ENCODE measurements at regions not wholly inside any gene's neighbourhood (a gene's known extent, or its start where the extent isn't known, plus 50 kb on each side); places are given as distances from the start of the nearest gene placed in this dataset.

DNA sequence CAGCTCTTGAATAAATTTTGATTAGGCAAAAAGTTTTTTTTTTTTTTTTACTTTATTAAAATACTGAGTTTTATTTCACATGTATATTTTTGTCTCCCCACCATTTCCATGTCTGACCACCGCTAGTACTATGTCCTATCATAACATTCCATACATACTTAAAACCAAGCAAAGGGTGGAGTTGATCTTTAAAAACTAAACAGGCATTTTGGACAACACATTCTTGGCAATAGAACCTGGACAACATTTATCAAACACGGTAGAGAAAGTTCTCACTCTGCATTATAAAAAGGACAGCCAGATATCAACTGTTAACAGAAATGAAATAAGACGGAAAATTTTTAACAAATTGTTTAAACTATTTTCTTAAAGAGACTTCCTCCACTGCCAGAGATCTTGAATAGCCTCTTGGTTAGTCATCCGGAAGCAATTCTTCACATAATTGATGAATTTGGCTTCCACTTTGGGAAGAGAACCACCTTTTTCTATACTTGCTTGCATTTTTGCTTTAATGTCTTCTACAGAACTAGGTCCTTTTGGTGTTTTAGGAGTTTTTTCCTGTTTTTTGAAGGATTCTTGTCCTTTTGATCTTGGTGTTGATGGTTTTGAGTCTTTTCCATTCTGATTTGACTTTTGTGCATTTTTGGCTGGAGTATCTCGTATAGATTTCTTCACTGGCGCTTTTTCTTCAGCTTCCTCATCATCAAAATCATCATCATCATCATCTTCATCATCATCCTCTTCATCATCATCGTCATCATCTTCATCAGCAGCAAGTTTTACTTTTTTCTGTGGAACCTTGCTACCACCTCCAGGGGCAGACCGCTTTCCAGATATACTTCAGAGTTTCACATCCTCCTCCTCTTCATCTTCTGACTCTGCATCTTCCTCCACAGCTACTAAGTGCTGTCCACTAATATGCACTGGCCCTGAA, 58.7 kb downstream of the POU5F2 start:
- peak; percentile 8 for DNase-seq (ENCODE audit: low read depth)

DNA sequence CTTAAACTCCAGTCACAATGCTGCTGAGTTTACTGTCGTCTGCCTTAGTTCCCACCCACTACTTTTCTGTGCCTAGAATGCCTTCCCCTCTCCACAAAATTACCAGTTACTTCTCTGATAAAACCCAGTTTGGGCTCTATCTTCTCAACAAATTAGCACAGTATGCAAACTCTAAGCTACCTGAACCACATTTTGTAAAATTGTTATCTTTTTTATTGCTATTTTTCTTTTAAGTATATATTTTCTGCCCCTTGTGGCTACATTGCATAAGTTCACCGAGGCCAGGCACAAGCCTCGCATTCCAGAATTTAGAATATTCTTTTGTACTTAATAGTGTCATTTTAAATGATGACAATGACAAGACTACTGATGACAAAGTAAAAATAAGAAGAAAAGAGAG, 60.0 kb downstream of the POU5F2 start:
- no peak for DNase-seq (ENCODE audit: low read depth)

DNA sequence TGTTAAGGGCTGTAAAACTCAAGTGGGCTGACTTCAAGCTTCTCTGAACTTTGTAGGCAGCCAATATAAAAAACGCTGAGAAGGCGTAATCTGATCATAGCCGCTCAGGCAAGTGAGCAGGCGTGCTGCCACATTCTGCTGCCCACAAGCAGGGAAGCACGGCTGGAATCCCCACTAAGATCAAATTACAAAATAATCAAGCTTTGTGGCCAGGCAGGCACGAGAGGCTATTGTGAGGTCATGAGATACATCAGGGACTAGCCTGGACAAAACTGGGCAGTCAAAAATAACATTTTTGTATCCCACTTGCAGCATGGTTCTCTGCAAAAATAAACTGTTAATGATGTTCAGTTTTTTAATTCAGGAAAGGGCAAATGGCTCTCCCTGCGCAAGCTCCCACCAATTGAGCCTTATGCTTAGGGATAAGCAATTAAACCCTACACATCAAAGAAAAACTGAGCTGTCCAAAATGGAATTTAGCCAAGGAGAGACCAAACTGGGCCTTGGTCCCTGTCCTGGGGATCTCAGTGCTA, 64.0 kb downstream of the POU5F2 start:
- peak; percentile 96 for DNase-seq (ENCODE audit: low read depth)

DNA sequence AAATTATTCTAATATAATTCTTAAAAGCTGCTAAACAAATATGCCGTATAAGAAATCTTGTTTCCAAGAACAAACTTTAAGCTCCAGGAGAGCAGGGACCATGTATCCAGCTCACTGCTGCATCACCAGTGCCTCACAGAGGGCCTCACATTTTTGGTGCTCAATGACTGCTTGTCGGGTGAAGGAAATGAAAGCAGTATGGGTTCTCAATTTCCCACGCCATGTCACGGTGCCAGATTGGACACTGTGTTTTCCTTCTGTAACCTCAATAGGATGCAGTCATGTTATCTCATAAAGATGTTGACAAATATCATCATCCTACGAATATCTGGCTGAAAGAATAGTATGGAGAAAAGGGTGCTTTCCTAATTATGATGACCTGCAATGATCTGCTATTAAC, 64.7 kb downstream of the POU5F2 start:
- no peak for DNase-seq (ENCODE audit: low read depth)

DNA sequence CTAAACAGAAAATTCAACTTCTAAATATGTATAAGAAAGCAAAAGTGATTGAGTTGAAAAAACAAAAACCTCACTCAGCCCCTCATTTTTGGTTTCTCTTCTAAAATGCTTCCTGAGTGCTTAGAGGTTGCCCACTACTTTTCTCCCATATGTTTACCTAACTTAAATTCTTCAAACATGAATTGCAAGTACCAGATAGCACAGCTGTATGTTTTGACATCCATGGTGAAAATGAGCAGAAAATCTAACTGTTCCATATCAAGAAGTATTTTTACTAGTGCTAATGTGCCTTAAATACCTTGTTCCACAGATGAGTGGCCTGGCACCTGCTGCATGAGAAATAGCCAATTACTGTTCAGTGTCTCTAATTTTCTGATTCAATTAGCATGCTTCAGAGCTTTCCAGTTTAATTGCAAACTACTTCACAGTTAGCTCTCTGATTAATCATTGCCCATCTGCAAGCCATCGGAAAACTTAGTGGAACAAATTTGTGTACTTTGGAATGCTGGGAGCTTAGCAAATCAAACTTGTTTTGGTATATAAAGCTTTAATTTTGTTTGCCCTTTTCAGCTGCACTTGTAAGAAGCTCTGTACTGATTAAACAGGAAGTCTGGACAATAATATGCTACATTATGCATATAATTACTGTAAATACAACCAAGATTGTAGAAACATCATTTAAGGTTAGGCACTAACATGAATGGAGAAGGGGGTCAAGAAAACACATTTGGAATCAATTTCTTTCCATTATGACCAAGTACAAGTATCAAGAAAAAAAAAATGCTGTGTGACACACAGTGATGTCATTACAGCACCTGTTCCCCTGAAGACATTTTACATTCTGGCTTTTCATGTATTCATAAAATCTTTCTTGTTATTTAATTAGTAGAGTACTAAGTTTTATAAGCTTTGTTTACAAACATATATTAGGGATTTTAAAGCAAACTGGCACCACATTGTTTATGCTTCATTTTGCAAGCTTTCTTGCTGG, 65.6 kb downstream of the POU5F2 start:
- no peak for DNase-seq (ENCODE audit: low read depth)

DNA sequence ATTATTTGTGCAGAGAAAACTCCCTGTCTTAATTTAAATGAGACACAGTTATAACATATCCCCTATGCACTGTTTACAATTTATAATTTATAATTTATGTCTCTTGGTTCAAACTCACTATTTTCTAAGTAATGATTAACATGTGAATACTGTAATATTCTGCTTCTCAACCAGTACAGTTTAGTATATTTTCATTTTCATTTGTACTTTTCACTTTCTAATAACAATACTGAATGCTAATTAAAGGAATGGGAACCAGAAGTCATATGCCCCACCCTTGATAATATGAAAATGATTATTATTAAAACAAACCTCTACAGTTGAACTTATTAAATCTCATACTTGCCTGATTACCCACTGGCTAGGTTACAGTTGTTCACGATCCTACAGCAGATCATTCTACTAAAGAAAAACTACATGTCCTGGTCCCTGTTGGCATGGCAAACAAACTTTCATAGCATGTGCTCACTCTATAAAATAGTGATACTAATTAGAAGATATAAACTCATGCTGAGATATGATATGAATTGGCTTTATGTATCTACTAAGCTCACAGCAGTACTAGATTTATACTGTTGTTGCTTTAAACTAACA, 66.4 kb downstream of the POU5F2 start:
- no peak for DNase-seq (ENCODE audit: low read depth)

DNA sequence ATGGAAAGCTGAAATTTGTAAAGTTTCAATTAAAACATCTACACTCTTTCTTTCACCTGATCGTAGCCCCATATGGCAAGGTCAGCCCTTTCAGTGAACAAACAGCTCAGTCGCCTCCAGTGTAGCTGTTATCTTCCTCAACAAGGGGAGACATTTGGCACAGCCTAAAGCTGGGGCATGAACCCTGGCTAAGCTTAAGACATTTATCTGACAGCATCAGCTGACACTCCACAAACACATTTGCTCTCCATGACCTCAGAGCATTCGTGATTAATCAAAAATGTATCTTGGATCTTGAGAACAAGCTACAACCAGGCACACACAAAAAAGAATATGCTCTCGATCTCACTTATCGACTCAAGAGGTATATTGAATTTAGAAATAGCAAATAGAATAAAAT, 67.3 kb downstream of the POU5F2 start:
- no peak for DNase-seq (ENCODE audit: low read depth)

DNA sequence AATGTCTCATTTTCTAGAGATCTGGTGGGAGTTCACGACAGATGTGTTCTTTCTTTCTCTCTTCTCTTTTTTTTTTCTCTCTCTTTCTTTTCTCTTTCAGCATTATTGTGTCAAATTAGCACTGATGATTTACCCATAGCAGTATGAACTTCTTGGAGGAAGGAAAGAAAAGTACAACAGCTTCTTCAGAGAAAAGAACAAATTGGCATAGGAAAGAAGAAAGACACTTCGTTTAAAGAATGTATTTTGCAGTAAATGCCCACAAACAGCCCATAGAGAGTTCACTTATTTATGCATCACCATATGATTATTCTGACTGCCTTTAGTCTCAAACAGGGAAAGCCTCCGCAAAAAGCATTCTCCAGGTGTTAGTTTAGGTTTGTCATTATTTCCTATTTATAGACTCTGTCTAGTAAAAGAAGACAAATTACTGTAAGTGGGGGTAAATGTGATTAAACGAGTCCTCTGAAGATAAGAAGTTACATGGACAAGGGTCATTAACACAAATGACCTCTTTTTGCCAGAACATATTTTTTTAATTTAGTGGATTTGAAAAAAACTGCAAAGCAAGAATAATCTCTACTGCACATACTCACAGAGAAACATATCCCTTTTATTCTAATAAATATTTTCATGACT, 68.0 kb downstream of the POU5F2 start:
- DNase-seq (ENCODE audit: low read depth) = no peak

DNA sequence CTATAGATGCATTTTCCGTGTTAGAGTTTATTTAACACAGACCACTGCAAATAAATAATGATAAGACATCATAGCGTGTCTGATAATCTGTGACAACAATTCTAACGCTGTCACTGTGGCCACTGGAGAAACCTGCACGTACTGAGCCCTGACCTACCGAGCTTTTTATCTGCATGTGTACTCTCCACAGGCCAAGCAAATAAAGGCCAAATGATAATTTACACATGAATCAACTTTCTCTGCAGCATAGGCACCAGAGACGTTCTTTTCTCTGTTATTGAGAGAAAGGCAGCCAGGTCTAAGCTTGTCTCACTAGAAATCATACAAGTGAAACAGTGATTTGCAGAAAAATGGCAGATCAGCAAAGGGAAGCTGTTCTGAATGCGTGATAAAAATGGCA, 75.8 kb downstream of the POU5F2 start:
- no peak for DNase-seq (ENCODE audit: low read depth)

DNA sequence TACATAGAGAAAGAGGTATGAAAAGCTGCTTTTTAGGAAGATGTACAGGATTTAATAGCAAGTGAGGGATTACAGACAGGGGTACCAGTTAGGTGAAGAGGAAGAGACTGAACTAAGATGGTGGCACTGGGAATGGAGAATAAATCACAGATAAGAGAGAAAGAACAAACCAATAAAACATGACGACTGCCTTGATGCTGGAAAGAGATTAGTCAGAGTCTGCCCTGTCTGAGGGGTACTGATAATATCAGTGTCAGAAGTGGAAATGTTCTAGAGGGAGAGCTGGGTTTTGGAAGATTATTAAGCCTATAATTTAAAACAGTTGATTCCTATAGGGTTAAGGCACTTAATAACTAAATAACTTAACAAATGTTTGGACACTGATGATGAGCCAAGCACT, 77.7 kb downstream of the NR2F1 start:
- no peak for DNase-seq (ENCODE audit: low read depth)

DNA sequence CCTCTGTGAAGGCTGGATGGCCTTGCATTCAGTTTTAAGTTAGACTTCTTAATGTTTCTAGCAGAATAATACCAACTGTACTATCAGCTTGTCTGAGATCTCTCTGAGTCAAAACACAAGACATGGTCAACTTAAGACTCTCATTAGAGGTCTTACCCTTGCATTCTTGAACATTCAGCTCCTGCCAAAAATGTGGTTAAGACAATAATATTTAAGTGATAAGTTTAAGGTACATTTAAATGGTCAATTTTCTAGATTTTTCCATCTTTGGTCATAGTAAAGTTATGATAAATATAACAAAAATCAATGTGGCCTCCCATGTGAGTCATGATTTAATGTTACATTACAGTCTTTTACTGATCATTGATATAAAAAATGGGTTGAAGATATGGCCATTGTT, 75.0 kb downstream of the NR2F1 start:
- DNase-seq (ENCODE audit: low read depth) = peak; percentile 5

DNA sequence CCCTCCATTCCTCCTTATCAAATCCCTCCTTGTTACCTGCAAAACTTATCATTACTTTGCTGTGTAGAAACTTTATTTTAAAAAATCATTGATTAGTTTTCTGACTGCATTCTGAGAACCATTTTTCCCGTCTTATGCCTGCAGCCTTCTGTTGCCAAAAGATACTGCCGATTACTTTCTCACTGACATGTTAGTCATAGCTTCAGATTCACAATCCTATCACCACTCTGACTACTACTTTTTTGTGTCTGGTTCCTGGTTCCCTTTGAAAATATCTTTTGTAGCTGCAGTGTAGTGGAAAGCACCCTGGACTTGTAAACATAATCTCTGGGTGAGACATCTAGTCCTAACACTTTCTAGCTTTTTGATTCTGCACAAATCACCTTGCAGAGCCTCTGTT, 71.7 kb downstream of the NR2F1 start:
- peak; percentile 3 for DNase-seq (ENCODE audit: low read depth)

DNA sequence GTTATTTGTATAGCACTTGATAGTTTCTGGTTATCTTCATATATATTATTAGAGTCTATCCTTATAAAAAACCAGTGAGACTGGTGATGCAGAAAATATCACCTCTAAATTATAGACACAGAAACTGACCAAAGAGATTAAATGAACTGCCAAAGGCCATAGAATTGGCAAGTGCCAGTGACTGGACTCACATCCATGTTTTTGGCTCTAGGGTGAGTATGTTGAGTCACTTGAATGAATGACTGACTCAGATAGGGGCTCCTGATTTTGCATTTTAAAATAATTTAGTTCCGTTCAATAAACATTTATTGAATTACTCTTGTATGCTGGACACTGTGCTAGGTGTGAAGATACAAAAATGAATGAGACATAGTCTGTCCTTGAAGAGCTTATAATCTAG, 70.7 kb downstream of the NR2F1 start:
- DNase-seq (ENCODE audit: low read depth) = peak; percentile 47

DNA sequence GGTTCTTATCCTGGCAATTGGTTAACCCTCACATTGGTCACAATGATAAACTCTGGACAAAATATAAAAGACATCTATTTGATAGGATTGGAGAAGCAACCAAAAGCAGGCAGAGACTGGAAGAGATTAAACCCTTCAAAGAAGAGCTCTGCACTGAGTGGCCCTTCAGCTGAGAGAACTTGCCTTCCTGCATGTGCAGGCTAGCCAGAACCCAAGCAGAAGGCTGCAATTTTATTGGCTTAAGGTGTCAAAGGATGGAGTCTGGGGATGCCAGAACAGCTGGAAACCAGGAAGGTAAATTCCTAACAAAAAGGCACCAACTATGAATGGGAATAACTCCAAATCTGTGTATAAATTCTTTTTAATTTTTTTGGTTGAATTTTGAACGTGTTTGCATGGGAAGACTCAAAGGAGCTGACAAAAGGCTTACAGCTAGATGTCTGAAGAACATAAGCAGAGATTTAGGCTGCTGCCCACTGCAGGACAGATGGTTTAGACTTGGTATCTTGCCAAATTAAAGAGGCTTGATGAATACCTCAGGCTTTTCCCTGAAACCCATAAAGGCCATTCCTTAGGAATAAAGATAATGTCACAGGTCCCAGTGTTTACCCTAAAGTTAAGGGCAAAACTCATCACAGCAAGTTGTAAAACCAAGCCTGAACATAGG, 66.3 kb downstream of the NR2F1 start:
- peak; percentile 3 for DNase-seq (ENCODE audit: low read depth)

DNA sequence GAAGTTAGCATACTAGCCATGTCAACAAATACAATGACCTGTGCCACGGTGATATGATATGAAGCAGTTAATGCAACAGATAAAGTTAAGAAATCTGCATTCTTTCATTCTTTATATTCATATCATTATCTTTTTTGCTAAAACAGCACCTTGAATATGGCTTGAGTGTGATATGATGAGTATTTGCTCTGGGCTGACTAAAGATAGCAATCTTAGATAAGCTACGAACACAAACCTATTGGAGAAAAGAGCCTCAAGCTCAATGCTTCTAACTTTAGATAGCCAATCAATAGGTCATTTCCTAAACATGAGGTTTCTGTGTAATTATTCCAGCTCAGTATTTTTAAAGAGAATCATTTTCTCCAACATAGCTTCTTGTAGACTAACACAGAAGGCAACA, 61.7 kb downstream of the NR2F1 start:
- DNase-seq (ENCODE audit: low read depth) = no peak

Measured in M059J (cell line).